PC-9 (cell line): ENCODE measurements at regions not wholly inside any gene's neighbourhood (a gene's known extent, or its start where the extent isn't known, plus 50 kb on each side); places are given as distances from the start of the nearest gene placed in this dataset.

Experiments used
- BruUV-seq: library from RNA; stranded (reverse); fragments of 400-500 nt; replicated peaks from 2 replicates; lab custom pipeline; 2021; lab: Mats Ljungman, UMichigan
- CTCF ChIA-PET: fragments of 300-600 bp; sonication (Branson Sonifier 250); formaldehyde crosslinking; loops from one replicate; lab custom pipeline; 2022; ENCODE audit warnings: antibody characterized with exemption; lab: Charles Lee
- POLR2A ChIA-PET: fragments of 300-600 bp; sonication (Branson Sonifier 250); formaldehyde crosslinking; loops from one replicate; lab custom pipeline; 2022; ENCODE audit warnings: antibody characterized with exemption; ENCODE audit not compliant: unreplicated experiment; lab: Charles Lee
- DNase-seq, 2 experiments: peaks; one replicate each; pipeline versions ENCODE4 v3.0.0 to v3.0.0-alpha.2; 2015 to 2022; ENCODE audit warnings: mixed read lengths in 1 of 2
- H2AFZ ChIP-seq: fragments of 200-600 bp; sonication (generic); 2 replicates; pipeline ENCODE4 v1.8.1; 2017; ENCODE audit warnings: antibody characterized with exemption
- H3F3A ChIP-seq: fragments of 200-600 bp; sonication (generic); 2 replicates; pipeline ENCODE4 v1.8.1; 2017; ENCODE audit warnings: antibody characterized with exemption, mild to moderate bottlenecking, low read depth; ENCODE audit not compliant: insufficient read depth
- H3K27ac ChIP-seq: fragments of 200-600 bp; sonication (generic); 2 replicates; pipeline ENCODE4 v1.6.1; 2016; ENCODE audit warnings: mixed run types
- H3K27me3 ChIP-seq: fragments of 200-600 bp; sonication (generic); 2 replicates; pipeline ENCODE4 v1.6.1; 2016; ENCODE audit warnings: low read depth, mixed run types; ENCODE audit not compliant: insufficient read depth
- H3K36me3 ChIP-seq: fragments of 200-600 bp; sonication (generic); 2 replicates; pipeline ENCODE4 v1.6.1; 2016; ENCODE audit warnings: low read depth, mixed run types
- H3K4me1 ChIP-seq: fragments of 200-600 bp; sonication (generic); replicated peaks from 2 replicates; pipeline ENCODE4 v1.6.1; 2016; ENCODE audit warnings: mixed run types; ENCODE audit not compliant: insufficient read depth
- H3K4me2 ChIP-seq: fragments of 200-600 bp; sonication (generic); 2 replicates; pipeline ENCODE4 v1.6.1; 2017; ENCODE audit warnings: mixed run types
- H3K4me3 ChIP-seq: fragments of 200-600 bp; sonication (generic); 2 replicates; pipeline ENCODE4 v1.6.1; 2016; ENCODE audit warnings: mixed run types
- H3K79me2 ChIP-seq: fragments of 200-600 bp; sonication (generic); 2 replicates; pipeline ENCODE4 v1.6.1; 2017; ENCODE audit warnings: low read depth, mixed run types
- H3K9me2 ChIP-seq: fragments of 200-600 bp; sonication (generic); 2 replicates; pipeline ENCODE4 v1.8.1; 2017; ENCODE audit warnings: mild to moderate bottlenecking; ENCODE audit not compliant: insufficient read depth
- H3K9me3 ChIP-seq: fragments of 200-600 bp; sonication (generic); 2 replicates; pipeline ENCODE4 v1.8.1; 2016; ENCODE audit warnings: low read depth; ENCODE audit not compliant: insufficient read depth
- H4K20me1 ChIP-seq: fragments of 200-600 bp; sonication (generic); 2 replicates; pipeline ENCODE4 v1.8.1; 2017; ENCODE audit not compliant: insufficient read depth
- EZH2 ChIP-seq: fragments of 200-600 bp; sonication (generic); IDR thresholded peaks from 2 replicates; pipeline ENCODE4 v1.8.0; 2017; ENCODE audit warnings: antibody characterized with exemption, low read depth
- intact Hi-C: fragments of 100-400 bp; cut with micrococcal nuclease; formaldehyde crosslinking; loops from one replicate; pipeline ENCODE4 v1.10.0; 2022; ENCODE audit not compliant: unreplicated experiment
- TF ChIP-seq, protein P1 (sequence below): fragments of 200-600 bp; sonication (generic); conservative IDR thresholded peaks from 2 replicates; pipeline ENCODE4 v1.6.1; 2017; ENCODE audit warnings: mixed run types, antibody characterized with exemption, mild to moderate bottlenecking, moderate library complexity

DNA sequence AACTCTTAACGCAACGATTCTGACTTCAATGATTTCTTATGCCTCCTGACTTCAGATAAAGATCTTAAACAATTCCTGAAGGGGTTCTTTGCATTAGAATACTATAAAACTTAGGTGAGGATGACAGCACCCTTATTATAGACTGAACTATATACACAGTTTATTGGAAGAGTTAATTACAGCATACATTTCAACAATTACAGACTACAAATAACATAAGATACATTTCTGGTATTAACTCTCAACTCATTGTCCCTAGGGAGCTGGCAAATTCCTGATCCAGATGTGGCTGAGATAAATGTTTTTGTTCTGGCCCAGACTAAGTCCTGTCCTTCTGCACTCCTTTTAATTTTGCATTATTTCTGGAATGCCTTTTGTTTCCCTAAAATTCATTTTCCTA, 155.5 kb upstream of the TMC3 start:
- H3K36me3 ChIP-seq, result no peaks in the 10 kb centered on the region
- no peaks in the 10 kb centered on the region for H3K4me1 ChIP-seq
- no peak overlapping the region for H2AFZ ChIP-seq
- CTCF ChIA-PET, result no interaction called here
- intact Hi-C loops, result no loop called here
- no peaks in the 10 kb centered on the region for H3K79me2 ChIP-seq
- H3K4me2 ChIP-seq, result no peak overlapping the region
- BruUV-seq, result no TSS peak
- POLR2A ChIA-PET, result no interaction called here
- H3K9me2 ChIP-seq, result no peaks in the 10 kb centered on the region
- H3K27me3 ChIP-seq, result peaks cover 6% of the 10 kb centered on the region; the same call in 1 of the 2 replicates
- H4K20me1 ChIP-seq, result no peaks in the 10 kb centered on the region
- TF ChIP-seq, protein P1, sequence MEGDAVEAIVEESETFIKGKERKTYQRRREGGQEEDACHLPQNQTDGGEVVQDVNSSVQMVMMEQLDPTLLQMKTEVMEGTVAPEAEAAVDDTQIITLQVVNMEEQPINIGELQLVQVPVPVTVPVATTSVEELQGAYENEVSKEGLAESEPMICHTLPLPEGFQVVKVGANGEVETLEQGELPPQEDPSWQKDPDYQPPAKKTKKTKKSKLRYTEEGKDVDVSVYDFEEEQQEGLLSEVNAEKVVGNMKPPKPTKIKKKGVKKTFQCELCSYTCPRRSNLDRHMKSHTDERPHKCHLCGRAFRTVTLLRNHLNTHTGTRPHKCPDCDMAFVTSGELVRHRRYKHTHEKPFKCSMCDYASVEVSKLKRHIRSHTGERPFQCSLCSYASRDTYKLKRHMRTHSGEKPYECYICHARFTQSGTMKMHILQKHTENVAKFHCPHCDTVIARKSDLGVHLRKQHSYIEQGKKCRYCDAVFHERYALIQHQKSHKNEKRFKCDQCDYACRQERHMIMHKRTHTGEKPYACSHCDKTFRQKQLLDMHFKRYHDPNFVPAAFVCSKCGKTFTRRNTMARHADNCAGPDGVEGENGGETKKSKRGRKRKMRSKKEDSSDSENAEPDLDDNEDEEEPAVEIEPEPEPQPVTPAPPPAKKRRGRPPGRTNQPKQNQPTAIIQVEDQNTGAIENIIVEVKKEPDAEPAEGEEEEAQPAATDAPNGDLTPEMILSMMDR, result no peak
- no peak for TF ChIP-seq EZH2
- H3K27ac ChIP-seq, result no peak overlapping the region
- no peaks in the 10 kb centered on the region for H3K9me3 ChIP-seq
- no peaks in the 10 kb centered on the region for H3F3A ChIP-seq
- no peak for DNase-seq
- no peak overlapping the region for H3K4me3 ChIP-seq

DNA sequence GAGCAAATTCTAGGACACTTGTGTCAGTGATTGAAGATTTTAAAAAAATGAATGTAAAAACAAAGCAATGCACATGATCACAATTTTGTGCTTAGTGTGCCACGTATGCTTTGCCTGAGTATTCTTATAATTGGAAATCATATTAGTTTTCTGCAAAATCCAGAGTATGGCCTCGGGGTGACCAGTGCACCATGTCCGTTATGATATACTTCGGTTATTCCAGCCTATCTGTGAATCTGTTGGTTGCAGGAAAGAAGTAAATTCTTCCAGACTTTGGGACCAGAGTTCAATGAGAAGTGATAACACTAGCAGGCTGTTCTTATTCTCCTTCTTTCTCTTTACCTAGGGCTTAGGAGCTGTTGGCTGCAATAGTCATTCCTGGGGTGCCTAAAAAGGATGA, 152.0 kb upstream of the TMC3 start:
- Histone ChIP-seq H3K4me1 (no peaks in the 10 kb centered on the region), H3K9me3 (no peaks in the 10 kb centered on the region), H3F3A (no peaks in the 10 kb centered on the region), H4K20me1 (no peaks in the 10 kb centered on the region), H2AFZ (no peak overlapping the region), H3K27ac (no peak overlapping the region), H3K36me3 (no peaks in the 10 kb centered on the region), H3K4me3 (no peak overlapping the region), H3K27me3 (peaks cover 27% of the 10 kb centered on the region), H3K9me2 (no peaks in the 10 kb centered on the region), H3K79me2 (no peaks in the 10 kb centered on the region), H3K4me2 (no peak overlapping the region)
- POLR2A ChIA-PET, result no interaction called here
- CTCF ChIA-PET, result no interaction called here
- DNase-seq, result no peak
- TF ChIP-seq EZH2, result no peak
- TF ChIP-seq, protein P1, result no peak
- intact Hi-C loops, result no loop called here
- BruUV-seq, result no TSS peak

DNA sequence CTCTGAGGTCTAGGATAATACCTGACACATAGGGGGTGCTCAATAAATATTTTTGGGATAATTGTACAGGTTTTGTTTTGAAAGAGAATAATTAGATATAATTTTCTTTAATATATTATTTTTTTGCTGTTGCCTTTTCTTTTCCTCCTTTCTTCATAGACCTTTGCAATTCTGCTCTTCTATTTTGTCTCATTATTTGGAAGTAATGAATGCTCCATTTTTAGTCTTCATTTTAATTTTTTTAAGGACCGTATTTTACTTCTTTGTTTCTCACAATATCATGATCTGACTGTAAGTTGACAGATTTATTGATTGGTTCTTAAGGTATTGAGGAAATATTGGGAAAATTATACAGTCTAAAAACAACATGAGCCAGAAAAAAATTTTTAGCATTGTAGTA, 150.5 kb upstream of the TMC3 start:
- H3K9me3 ChIP-seq, result no peaks in the 10 kb centered on the region
- H3K9me2 ChIP-seq, result no peaks in the 10 kb centered on the region
- H2AFZ ChIP-seq, result no peak overlapping the region
- H3K27me3 ChIP-seq, result peaks cover 31% of the 10 kb centered on the region
- H3K27ac ChIP-seq, result no peak overlapping the region
- H3K79me2 ChIP-seq, result no peaks in the 10 kb centered on the region
- TF ChIP-seq, protein P1, result no peak
- TF ChIP-seq EZH2, result no peak
- no peaks in the 10 kb centered on the region for H4K20me1 ChIP-seq
- BruUV-seq, result no TSS peak
- no peaks in the 10 kb centered on the region for H3K4me1 ChIP-seq
- intact Hi-C loops, result no loop called here
- no peaks in the 10 kb centered on the region for H3K36me3 ChIP-seq
- H3K4me3 ChIP-seq, result no peak overlapping the region
- CTCF ChIA-PET, result no interaction called here
- POLR2A ChIA-PET, result no interaction called here
- DNase-seq, result no peak
- H3F3A ChIP-seq, result no peaks in the 10 kb centered on the region
- H3K4me2 ChIP-seq, result no peak overlapping the region
